Fibroblast of gingiva (primary cell): ENCODE measurements at regions not wholly inside any gene's neighbourhood (a gene's known extent, or its start where the extent isn't known, plus 50 kb on each side); places are given as distances from the start of the nearest gene placed in this dataset.
"Not testable (repeated sequence)": the region's sequence is repeated elsewhere in the genome, so short reads cannot be mapped to it uniquely, and the experiment has no call there.

Experiments
- DNase-seq: peaks from one replicate; pipeline ENCODE4 v3.0.0-alpha.2; 2011; ENCODE audit warnings: low read depth

DNA sequence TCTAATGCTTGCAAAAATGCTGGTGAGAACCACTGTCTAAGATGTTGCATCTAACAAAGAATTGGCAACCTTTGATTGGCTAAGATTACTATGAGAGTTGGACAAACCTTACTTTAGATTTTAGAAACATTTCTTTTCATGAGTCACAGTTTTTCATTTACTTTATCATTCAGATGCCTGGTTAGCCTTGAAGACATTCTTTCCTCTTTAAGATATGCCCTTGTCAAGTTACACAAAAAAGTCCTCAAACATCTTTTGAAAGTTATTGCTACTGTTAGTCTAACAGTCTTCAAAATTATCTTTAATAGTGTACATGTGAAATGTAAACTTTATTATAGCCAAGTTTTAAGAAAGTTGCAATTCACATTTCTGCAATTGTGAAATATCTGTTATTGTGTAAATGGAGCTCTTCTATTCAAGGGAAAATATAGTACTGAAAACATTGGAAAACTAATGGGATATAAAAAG lies 276.3 kb downstream of the RND3 start:
- DNase-seq = peak; percentile 87

GRCh38 chr2:150209746-150210145 lies 277.7 kb downstream of the RND3 start:
- DNase-seq = no peak

DNA sequence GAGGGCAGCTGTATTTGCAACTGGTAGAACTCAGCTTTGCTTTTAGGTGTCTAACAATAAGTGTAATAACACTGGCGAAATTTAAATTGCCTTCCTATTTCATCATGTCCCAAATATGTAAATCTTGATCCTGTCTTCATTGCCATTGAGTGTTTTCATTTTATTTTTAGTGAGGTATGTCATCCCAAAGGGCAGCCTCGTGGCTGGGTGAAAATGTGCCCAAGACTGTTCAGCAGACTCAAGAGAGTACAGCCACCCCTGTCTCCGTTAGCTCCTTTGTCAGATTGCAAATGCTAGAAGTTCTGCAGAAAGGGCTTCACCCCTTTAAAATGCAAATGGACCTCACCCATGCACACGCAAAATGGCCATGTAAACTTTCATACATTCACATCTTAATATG lies 278.8 kb downstream of the RND3 start:
- DNase-seq = no peak

DNA sequence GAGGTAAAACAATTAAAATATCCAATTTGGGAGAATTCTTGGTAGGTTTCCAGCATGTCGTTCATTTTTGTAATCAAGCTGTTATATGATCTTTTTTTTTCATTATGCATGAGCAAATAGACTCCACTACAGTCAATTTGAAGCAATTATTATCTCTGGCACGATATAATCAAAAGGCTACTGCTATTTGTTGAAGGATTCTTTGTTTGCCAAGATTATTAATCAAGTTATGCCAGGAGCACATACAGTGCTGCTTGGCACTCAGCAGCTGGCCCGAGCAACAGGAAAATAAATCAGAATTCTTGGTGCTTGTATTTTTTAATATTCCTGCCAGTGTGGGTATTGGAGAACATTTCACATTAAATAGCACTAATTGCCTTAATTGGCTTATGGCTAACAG lies 279.5 kb downstream of the RND3 start:
- DNase-seq = no peak

- DNase-seq = peak; percentile 80
Measured at GRCh38 chr2:150204451-150204850, 283.0 kb downstream of the RND3 start.

DNA sequence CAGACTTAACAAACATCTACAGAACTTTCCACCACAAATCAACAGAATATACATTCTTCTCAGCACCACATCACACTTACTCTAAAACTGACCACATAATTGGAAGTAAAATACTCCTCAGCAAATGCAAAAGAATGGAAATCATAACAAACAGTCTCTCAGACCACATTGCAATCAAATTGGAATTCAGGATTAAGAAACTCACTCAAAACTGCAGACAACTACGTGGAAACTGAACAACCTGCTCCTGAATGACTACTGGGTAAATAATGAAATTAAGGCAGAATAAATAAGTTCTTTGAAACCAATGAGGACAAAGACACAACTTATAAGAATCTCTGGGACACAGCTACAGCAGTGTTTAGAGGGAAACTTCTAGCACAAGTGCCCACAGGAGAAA lies 292.7 kb downstream of the RND3 start:
- DNase-seq = not testable (repeated sequence)

GRCh38 chr2:150192701-150193100 lies 294.8 kb downstream of the RND3 start:
- no peak for DNase-seq

GRCh38 chr2:150191349-150191748 lies 296.1 kb downstream of the RND3 start:
- DNase-seq = peak; percentile 87

- DNase-seq = no peak
Measured at GRCh38 chr2:150190546-150190945, 296.9 kb downstream of the RND3 start.

DNA sequence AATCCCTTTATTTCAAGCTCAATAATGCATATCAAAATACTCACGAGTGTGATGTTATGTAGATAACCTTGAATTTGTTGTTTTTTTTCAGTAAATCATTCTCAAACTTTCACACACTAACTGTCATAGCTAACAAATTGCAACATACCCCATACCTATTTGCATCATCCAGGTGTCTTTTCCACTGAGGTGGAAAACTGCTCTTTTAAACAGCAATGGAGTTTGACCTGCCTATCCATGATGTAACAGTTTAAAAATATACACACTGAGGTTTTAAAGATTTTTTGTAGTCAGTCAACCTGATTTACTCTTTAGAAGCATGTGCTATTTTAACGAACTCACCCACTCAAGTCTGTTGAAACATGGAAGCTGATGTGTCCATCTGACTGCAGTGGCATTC lies 298.7 kb downstream of the RND3 start:
- DNase-seq = no peak

DNA sequence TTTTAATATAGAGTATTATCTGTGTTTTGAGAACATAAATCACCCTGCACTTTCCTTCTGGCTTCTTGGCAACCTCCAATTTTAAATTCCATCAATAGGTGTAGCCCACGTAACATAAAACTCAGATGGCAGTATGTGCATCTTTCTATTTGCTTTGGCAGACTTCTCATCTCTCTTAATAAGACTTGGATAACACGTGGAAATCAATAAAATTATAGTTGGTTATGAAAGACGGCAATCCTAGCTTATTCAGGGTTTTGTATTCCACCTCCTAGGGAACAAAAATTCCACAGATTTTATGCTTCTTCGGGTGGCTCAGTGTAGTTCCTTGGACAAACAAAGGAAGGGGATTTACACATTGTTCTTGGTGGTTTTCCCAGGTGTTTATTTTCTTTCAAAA lies 299.3 kb downstream of the RND3 start:
- no peak for DNase-seq

DNA sequence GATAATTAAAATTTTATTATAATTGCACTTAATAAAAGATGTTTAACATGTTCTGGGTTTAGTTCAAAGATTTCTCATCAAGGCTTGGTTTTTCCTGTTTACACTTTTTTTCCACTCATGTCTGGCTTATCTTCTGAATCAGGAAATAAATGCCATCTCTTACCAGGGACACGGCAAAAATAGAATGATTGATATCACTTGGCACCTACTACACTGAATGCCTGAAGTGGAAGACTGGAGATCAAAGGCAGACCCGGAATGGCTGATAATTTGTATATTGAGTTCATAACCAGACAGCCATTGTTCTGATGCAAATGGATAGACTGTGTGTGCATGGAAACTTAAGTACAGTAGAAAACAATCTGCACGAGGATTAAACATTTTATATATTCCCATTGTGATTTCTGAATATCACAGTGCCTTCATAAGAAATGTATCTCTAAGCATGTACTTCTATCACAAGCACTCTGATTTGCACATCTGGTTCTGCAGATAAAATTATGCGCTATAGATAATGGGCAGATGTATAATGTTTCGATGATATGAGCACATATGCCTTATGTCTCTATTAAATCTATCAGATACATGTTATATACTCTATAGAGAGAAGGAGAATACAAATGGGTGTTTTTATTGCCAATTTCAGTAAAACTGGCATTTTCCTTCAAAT lies 304.8 kb downstream of the RND3 start:
- DNase-seq = no peak

DNA sequence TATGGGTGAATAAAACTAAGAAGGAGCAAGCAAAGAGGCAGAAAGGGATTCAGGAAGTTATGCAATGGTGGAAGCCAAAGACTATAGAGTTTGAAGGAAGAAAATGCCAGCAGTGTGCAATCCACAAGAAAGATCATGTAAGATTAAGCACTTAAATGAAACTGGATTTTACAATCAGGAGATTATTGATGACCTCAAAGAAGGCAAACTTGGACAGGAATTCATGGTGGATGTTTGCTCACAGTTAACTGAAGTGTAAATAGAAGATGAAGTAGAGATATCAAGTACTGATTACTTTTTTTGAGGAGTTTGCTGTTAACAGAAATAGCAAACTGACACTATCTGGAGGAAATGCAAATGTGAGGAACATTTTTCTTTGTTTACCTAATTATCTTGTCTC lies 308.9 kb downstream of the RND3 start:
- DNase-seq = no peak

DNA sequence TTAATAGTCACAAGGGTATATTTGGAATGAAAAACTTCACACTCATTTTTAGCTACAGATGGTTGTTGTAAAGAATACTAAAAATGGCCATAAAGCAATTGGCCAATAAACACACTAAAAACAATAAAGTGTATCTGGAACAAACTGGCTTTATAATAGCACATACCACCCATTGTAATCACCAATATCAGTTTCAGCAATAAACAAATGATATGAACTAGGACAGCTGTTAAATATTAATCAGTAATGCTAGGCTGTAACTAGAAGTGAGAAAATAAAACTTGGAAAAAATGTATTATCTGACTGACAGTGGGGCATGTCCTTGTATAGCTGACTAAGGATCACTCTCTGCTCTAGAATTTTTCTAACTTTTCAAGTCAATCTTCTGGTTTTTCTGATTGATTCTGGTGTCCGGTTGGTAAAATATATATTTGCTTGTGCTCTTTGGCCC lies 312.5 kb downstream of the RND3 start:
- peak; percentile 8 for DNase-seq

DNA sequence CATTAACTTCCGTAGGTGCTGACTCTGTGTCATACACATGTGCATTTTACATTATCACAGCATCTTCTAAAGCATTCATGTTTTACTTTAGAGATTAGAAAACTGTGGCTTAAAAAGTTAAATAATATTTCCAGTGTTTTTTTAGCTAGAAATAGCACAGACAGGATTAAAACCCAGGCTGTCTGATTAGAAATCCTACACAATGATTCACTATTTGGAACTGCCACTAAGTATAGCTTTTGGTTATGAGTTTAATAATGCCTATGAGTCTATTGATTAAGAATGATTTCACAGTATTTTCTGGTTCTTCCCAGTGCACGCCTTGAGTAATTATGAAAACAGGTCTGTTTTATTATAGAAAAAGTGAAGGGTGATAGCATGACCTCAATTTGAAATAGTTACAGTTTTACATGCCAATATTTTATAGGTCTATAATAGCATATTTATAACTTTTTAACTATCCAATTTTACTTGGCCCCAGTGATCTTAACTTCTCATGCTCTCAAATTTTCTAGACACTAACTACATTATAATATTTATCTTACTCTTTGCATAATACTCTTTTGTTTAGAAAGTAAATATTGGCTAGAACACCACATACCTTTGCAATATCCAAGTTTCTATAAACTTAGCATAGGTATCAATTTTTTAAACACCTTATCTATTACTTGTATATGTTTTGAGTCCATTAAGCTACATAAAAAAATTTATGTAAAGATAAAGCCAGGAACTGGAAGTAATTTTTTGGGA lies 313.2 kb downstream of the RND3 start:
- DNase-seq = no peak

GRCh38 chr2:150171065-150171548 lies 316.4 kb downstream of the RND3 start:
- no peak for DNase-seq

DNA sequence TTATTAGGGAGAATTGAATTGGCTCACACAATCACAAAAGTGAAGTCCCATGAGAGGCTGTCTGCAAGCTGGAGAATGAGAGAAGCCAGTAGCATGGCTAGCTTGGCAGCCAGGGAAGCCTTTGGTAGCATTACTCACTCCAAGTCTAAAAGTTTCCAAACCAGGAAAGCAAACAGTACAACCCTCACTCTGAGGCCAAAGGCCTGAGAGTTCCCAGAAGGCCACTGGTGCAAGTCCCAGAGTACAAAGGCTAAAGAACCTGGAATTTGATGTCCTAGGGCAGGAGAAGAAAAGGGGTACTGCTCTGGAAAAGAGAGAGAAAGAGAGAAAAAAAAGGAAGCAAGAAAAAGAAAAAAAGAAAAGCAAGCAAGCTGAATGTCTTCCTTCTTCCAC lies 318.2 kb downstream of the RND3 start:
- peak; percentile 71 for DNase-seq

- peak; percentile 36 for DNase-seq
Measured at GRCh38 chr2:150168595-150169236, 318.8 kb downstream of the RND3 start.

DNA sequence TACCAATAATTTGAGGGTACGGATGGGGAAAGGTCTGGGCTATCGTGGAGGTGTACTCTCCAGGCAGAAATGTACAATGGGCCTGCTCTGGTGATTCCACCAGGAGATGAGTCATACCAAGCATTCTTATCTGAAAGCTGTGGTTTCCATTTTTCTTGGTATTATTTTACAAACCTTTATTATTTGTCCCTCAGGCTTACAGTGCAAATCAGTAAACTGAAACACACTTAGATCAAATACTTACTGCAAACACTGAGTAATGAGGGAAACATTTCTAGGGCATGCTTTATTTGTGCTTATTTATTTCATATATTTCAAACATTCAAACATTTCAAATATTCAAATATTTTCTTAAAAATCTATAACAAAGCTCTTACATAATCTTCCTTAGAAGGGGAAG lies 319.8 kb downstream of the RND3 start:
- DNase-seq = peak; percentile 39

DNA sequence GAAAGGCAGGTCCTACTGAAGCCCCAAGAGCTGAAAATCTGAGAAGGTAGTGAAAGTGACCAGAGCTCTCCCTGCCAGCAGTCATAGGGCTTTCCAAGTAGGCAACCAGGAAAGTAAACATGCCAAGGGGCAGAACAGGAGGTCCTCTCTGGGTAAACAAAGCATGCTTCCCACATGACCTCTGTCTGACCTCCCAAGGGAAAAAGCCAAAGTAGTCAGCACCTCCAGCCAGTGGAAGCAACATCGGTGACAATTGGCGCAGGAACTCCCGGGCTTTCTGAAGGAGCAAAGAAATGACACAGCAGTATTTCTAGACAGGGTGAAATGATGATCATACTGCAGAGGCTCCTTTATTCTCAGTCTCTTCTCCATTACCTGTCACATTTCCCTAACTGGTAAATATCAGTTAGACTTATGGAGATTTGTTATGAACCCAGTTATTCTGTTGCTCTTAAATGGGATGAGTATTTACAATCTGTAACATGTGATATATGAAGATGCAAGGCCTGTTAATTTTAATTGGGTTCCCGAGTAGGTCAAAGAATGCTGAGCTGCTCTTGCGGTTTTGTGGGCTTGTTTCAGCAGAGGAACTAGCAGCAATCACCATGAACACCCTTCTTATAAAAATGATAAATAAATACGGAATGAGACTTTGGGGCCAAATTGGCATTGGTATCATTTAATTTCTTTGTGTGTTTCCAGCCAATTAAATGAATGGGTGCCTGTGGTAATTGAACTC lies 321.0 kb downstream of the RND3 start:
- DNase-seq = peak; percentile 39

DNA sequence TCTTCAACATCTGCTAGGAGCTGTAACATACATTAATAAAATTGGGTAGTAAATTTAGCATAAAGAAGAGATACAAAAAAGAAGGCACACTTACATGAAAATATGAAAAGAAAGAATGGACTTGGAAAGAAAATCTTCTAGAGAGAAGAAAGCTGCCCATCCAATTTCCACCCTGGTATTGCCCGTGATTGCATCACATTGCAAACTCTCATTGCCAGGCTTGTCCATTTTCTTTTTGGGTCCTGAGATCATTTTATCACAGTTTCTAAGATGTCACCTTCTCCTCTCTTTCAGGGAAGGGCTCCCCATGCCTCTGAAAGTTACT lies 321.5 kb downstream of the RND3 start:
- peak; percentile 21 for DNase-seq

- no peak for DNase-seq
Measured at GRCh38 chr2:150165442-150165841, 322.0 kb downstream of the RND3 start.
